ENCODE measurements at regions not wholly inside any gene's neighbourhood (a gene's known extent, or its start where the extent isn't known, plus 50 kb on each side); places are given as distances from the start of the nearest gene placed in this dataset.

DNA sequence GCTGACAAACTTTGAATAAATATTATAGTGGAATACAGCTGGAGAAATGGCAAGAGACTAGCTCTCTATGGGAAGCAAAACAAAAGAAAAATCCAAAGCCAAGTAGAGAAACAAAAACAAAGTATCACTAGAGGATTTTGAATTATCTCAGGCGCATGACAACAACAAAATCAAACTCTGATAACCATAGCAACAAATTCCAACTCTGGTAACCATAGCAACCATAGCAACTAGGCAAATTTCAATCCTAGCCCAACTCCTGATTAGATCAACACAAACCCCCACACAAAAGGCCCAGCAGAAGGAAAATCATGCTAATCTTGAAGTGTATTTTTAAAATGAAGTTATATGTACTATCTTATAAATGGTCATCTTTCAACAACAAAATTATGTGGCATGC, 98.4 kb upstream of the MAGEE2 start:
- TF ChIP-seq, protein P1, sequence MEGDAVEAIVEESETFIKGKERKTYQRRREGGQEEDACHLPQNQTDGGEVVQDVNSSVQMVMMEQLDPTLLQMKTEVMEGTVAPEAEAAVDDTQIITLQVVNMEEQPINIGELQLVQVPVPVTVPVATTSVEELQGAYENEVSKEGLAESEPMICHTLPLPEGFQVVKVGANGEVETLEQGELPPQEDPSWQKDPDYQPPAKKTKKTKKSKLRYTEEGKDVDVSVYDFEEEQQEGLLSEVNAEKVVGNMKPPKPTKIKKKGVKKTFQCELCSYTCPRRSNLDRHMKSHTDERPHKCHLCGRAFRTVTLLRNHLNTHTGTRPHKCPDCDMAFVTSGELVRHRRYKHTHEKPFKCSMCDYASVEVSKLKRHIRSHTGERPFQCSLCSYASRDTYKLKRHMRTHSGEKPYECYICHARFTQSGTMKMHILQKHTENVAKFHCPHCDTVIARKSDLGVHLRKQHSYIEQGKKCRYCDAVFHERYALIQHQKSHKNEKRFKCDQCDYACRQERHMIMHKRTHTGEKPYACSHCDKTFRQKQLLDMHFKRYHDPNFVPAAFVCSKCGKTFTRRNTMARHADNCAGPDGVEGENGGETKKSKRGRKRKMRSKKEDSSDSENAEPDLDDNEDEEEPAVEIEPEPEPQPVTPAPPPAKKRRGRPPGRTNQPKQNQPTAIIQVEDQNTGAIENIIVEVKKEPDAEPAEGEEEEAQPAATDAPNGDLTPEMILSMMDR (conservative IDR thresholded peaks at IDR 0.05; ENCODE audit: low read depth in 2 of 2): no peak
- TF ChIP-seq EZH2 (IDR thresholded peaks at IDR 0.05; ENCODE audit: low read depth, unreplicated experiment): no peak
- TF ChIP-seq, protein P2, sequence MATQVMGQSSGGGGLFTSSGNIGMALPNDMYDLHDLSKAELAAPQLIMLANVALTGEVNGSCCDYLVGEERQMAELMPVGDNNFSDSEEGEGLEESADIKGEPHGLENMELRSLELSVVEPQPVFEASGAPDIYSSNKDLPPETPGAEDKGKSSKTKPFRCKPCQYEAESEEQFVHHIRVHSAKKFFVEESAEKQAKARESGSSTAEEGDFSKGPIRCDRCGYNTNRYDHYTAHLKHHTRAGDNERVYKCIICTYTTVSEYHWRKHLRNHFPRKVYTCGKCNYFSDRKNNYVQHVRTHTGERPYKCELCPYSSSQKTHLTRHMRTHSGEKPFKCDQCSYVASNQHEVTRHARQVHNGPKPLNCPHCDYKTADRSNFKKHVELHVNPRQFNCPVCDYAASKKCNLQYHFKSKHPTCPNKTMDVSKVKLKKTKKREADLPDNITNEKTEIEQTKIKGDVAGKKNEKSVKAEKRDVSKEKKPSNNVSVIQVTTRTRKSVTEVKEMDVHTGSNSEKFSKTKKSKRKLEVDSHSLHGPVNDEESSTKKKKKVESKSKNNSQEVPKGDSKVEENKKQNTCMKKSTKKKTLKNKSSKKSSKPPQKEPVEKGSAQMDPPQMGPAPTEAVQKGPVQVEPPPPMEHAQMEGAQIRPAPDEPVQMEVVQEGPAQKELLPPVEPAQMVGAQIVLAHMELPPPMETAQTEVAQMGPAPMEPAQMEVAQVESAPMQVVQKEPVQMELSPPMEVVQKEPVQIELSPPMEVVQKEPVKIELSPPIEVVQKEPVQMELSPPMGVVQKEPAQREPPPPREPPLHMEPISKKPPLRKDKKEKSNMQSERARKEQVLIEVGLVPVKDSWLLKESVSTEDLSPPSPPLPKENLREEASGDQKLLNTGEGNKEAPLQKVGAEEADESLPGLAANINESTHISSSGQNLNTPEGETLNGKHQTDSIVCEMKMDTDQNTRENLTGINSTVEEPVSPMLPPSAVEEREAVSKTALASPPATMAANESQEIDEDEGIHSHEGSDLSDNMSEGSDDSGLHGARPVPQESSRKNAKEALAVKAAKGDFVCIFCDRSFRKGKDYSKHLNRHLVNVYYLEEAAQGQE (IDR thresholded peaks at IDR 0.05; ENCODE audit: unreplicated experiment): no peak
- TF ChIP-seq EZH2phosphoT487 (IDR thresholded peaks at IDR 0.05; ENCODE audit: unreplicated experiment): no peak
- TF ChIP-seq JUNB (IDR thresholded peaks at IDR 0.05; ENCODE audit: unreplicated experiment): no peak
- TF ChIP-seq POLR2AphosphoS5 (IDR thresholded peaks at IDR 0.05; ENCODE audit: low read depth): no peak

Data from GM23338 (cell line).